Lung (tissue), 11 donors: ENCODE measurements at regions not wholly inside any gene's neighbourhood (a gene's known extent, or its start where the extent isn't known, plus 50 kb on each side); places are given as distances from the start of the nearest gene placed in this dataset.

Experiments used
- ATAC-seq: fragments of 200-7000 bp; cut with Tn5 transposase; one replicate; pipeline ENCODE4 v1.9.1; 2020; ENCODE audit warnings: moderate number of reproducible peaks; ENCODE audit not compliant: insufficient read depth, low FRiP score
- DNase-seq, 3 donors: peaks; one replicate each; pipeline ENCODE4 v3.0.0-alpha.2; 2013 to 2017
- H3K27ac ChIP-seq, 2 donors: one replicate each; pipeline ENCODE4 v1.5.1; 2013; ENCODE audit warnings: mild to moderate bottlenecking in 2 of 2, moderate library complexity in 2 of 2, control low read depth in 1 of 2, inconsistent platforms in 1 of 2, low read depth in 1 of 2, low read length in 1 of 2
- H3K27me3 ChIP-seq, 3 donors: one replicate each; pipeline ENCODE4 v1.5.1; 2013; ENCODE audit warnings: low read length in 2 of 3; ENCODE audit not compliant: control insufficient read depth in 3 of 3, insufficient read depth in 3 of 3
- H3K36me3 ChIP-seq, 4 donors: one replicate each; pipeline ENCODE4 v1.5.1; 2013; ENCODE audit warnings: low read length in 4 of 4, mild to moderate bottlenecking in 1 of 4, moderate library complexity in 1 of 4; ENCODE audit not compliant: control insufficient read depth in 4 of 4, insufficient read depth in 4 of 4
- H3K4me1 ChIP-seq, 5 donors: one replicate each; pipeline ENCODE4 v1.5.1; 2013; ENCODE audit warnings: low read length in 5 of 5, mild to moderate bottlenecking in 2 of 5, moderate library complexity in 1 of 5; ENCODE audit not compliant: control insufficient read depth in 5 of 5, insufficient read depth in 5 of 5
- H3K4me3 ChIP-seq: one replicate; pipeline ENCODE4 v1.5.1; 2013; ENCODE audit warnings: mild to moderate bottlenecking, control low read depth, moderate library complexity
- H3K9ac ChIP-seq, 2 donors: one replicate each; pipeline ENCODE4 v1.5.1; 2013; ENCODE audit warnings: low read length in 2 of 2, control low read depth in 1 of 2; ENCODE audit not compliant: insufficient read depth in 1 of 2
- H3K9me3 ChIP-seq, 4 donors: one replicate each; pipeline ENCODE4 v1.5.1; 2013; ENCODE audit warnings: low read length in 3 of 4, mild to moderate bottlenecking in 1 of 4, moderate library complexity in 1 of 4; ENCODE audit not compliant: control insufficient read depth in 4 of 4, insufficient read depth in 3 of 4
- WGBS, 2 donors: extraction: QIAGEN DNeasy Blood & Tissue Kit; methylation state at CpG; one replicate each; pipeline ENCODE4 v1.1.7; 2013; 5-methylcytosine and 5-hydroxymethylcytosine counted together
- TF ChIP-seq, protein P1 (sequence below): IDR thresholded peaks from 2 replicates; pipeline ENCODE4 v1.5.1; 2012; ENCODE audit warnings: mild to moderate bottlenecking; ENCODE audit errors: control extremely low read depth, extremely low read depth
- donor health status: control.
- donor health status: control.
- donor health status: Bipolar disorder and iron deficiency.
- donor health status: healthy.
- donor health status: DM: yes; HTN: yes; CAD: no.

DNA sequence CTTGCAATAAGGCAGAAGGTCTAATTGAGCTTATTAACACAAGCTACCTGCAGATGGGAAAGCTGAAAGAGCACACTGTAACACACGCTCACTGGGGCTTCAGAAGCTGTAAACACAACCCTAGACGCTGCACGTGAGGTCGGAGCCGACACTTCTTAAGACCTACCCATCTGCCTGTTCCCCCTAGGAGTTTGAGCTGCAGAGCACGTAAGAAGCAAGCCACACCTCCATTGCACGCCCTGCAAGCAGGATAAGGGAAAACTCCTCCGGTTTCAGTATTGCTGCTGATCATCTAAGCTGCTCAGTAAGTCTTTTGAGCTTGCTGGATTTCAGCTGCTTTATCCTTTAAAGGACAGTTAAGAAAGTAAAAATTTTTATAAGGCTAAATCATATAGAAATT, 244.0 kb upstream of the ZWINT start:
- DNase-seq (peak in 2 of 3 donors; percentile 15 to 25), ATAC-seq (no peak)
- TF ChIP-seq, protein P1, sequence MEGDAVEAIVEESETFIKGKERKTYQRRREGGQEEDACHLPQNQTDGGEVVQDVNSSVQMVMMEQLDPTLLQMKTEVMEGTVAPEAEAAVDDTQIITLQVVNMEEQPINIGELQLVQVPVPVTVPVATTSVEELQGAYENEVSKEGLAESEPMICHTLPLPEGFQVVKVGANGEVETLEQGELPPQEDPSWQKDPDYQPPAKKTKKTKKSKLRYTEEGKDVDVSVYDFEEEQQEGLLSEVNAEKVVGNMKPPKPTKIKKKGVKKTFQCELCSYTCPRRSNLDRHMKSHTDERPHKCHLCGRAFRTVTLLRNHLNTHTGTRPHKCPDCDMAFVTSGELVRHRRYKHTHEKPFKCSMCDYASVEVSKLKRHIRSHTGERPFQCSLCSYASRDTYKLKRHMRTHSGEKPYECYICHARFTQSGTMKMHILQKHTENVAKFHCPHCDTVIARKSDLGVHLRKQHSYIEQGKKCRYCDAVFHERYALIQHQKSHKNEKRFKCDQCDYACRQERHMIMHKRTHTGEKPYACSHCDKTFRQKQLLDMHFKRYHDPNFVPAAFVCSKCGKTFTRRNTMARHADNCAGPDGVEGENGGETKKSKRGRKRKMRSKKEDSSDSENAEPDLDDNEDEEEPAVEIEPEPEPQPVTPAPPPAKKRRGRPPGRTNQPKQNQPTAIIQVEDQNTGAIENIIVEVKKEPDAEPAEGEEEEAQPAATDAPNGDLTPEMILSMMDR: no peak
- no peak overlapping the region for H3K4me3 ChIP-seq
- H3K27ac ChIP-seq: no peak overlapping the region
- H3K9me3 ChIP-seq: no peaks in the 10 kb centered on the region
- 25 to 29% methylated on average over 8 of the region's 8 CpGs for WGBS, 2 donors
- no peaks in the 10 kb centered on the region for H3K27me3 ChIP-seq
- no peaks in the 10 kb centered on the region for H3K36me3 ChIP-seq
- H3K4me1 ChIP-seq: no peaks in the 10 kb centered on the region
- H3K9ac ChIP-seq: no peak overlapping the region

DNA sequence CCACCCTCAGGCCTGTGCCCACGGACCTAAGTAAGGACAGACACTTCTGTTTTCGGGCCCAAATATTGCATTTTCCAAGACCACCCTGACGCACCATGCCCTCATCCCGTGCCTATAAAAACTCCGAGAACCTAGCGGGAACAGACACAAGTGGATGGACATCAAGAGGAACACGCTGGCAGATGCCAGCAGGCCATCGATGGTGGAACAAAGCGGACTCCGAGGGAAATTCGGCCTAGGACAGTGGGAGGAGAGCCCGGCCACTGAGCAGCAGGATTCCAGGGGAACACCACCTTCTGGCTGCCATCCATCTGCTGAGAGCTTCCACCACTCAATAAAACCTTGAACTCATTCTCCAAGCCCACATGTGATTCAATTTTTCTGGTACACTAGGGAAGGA, 243.6 kb upstream of the ZWINT start:
- Histone ChIP-seq H3K27ac (no peak overlapping the region), H3K9me3 (no peaks in the 10 kb centered on the region), H3K4me1 (no peaks in the 10 kb centered on the region), H3K4me3 (no peak overlapping the region), H3K36me3 (no peaks in the 10 kb centered on the region), H3K27me3 (no peaks in the 10 kb centered on the region), H3K9ac (no peak overlapping the region)
- ATAC-seq: no peak
- WGBS, 2 donors: 84 to 86% methylated on average over 12 of the region's 12 CpGs
- DNase-seq: no peak
- TF ChIP-seq, protein P1: no peak

DNA sequence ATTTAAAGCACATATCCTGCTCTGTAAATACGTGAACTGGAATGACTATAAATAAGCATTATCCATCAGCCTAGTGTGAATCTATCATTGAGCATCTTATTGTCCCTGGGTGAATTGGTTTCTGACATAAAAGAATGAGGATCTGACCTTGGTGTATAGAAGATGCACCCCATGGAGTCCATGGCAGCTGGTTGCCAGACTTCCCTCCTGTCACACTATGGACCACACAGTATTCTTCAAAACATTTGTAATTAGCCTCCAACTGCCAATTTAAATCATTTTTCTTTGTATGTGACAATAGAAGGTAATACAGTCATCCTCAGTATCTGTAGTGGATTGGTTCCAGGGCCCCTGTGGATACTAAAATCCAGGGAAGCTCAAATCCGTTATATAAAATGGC, 238.1 kb upstream of the ZWINT start:
- no peak for DNase-seq
- Histone ChIP-seq H3K36me3 (no peaks in the 10 kb centered on the region), H3K27me3 (no peaks in the 10 kb centered on the region), H3K9ac (no peak overlapping the region), H3K9me3 (no peaks in the 10 kb centered on the region), H3K4me1 (no peaks in the 10 kb centered on the region), H3K4me3 (no peak overlapping the region), H3K27ac (no peak overlapping the region)
- WGBS, 2 donors: 69 to 88% methylated on average over 2 of the region's 2 CpGs
- no peak for ATAC-seq
- TF ChIP-seq, protein P1: no peak

DNA sequence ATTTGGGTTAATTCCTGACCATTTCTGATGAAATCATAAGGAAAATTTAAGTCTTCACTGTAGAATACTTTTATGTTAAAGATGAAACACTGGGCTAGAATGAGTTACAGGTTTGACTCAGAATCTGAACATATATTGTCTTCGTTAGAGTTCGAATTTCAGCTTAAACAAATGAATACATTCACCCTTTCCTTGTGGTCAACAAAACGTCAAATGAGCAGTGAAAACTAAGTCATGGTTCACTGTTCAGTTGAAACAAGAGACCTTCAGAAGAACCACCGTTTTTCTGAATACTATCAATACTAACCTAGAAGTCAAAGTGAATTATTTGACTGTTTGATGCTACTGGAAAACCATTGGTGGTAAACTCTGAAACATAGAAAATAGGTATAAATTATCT, 235.2 kb upstream of the ZWINT start:
- no peak overlapping the region for H3K27ac ChIP-seq
- 62 to 74% methylated on average over 4 of the region's 4 CpGs for WGBS, 2 donors
- no peaks in the 10 kb centered on the region for H3K27me3 ChIP-seq
- H3K4me1 ChIP-seq: no peaks in the 10 kb centered on the region
- DNase-seq (no peak), ATAC-seq (no peak)
- H3K9ac ChIP-seq: no peak overlapping the region
- no peak overlapping the region for H3K4me3 ChIP-seq
- no peaks in the 10 kb centered on the region for H3K9me3 ChIP-seq
- TF ChIP-seq, protein P1: no peak
- no peaks in the 10 kb centered on the region for H3K36me3 ChIP-seq
